ENCODE measurements at regions not wholly inside any gene's neighbourhood (a gene's known extent, or its start where the extent isn't known, plus 50 kb on each side); places are given as distances from the start of the nearest gene placed in this dataset.

GRCh38 chr12:116650585-116651087, 87.2 kb downstream of the SPRING1 start:
- DNase-seq, result no peak

GRCh38 chr12:116650062-116650461, 87.8 kb downstream of the SPRING1 start:
- DNase-seq, result no peak

- DNase-seq, result no peak
Observed at GRCh38 chr12:116647813-116648212, 88.6 kb downstream of the MAP1LC3B2 start.

- no peak for DNase-seq
Observed at GRCh38 chr12:116646901-116647300, 87.7 kb downstream of the MAP1LC3B2 start.

GRCh38 chr12:116644806-116645205, 85.6 kb downstream of the MAP1LC3B2 start:
- DNase-seq, result no peak

- no peak for DNase-seq
Observed at GRCh38 chr12:116642683-116643082, 83.5 kb downstream of the MAP1LC3B2 start.

- no peak for DNase-seq
Observed at GRCh38 chr12:116642106-116642505, 82.9 kb downstream of the MAP1LC3B2 start.

- DNase-seq, result no peak
Observed at GRCh38 chr12:116640281-116640680, 81.1 kb downstream of the MAP1LC3B2 start.

- DNase-seq, result no peak
Observed at GRCh38 chr12:116639765-116640164, 80.6 kb downstream of the MAP1LC3B2 start.

GRCh38 chr12:116638376-116638775, 79.2 kb downstream of the MAP1LC3B2 start:
- no peak for DNase-seq

- no peak for DNase-seq
Observed at GRCh38 chr12:116637589-116638150, 78.5 kb downstream of the MAP1LC3B2 start.

- no peak for DNase-seq
Observed at GRCh38 chr12:116636608-116637519, 77.7 kb downstream of the MAP1LC3B2 start.

- no peak for DNase-seq
Observed at GRCh38 chr12:116635487-116635886, 76.3 kb downstream of the MAP1LC3B2 start.

- DNase-seq, result no peak
Observed at GRCh38 chr12:116633476-116633875, 74.3 kb downstream of the MAP1LC3B2 start.

- no peak for DNase-seq
Observed at GRCh38 chr12:116631619-116632018, 72.4 kb downstream of the MAP1LC3B2 start.

GRCh38 chr12:116630762-116631161, 71.6 kb downstream of the MAP1LC3B2 start:
- no peak for DNase-seq

GRCh38 chr12:116629480-116629879, 70.3 kb downstream of the MAP1LC3B2 start:
- DNase-seq, result no peak

GRCh38 chr12:116628989-116629388, 69.8 kb downstream of the MAP1LC3B2 start:
- no peak for DNase-seq

- DNase-seq, result no peak
Observed at GRCh38 chr12:116628450-116628793, 69.2 kb downstream of the MAP1LC3B2 start.
